Astrocyte (in vitro differentiated cells and primary cell): ENCODE measurements at regions not wholly inside any gene's neighbourhood (a gene's known extent, or its start where the extent isn't known, plus 50 kb on each side); places are given as distances from the start of the nearest gene placed in this dataset.

Experiments
- EZH2 ChIP-seq: IDR thresholded peaks from 2 replicates; pipeline ENCODE4 v1.6.1; 2012; ENCODE audit warnings: mild to moderate bottlenecking, low read length, inconsistent platforms; ENCODE audit not compliant: insufficient read depth
- TF ChIP-seq, protein P1 (sequence below): IDR thresholded peaks from 2 replicates; pipeline ENCODE4 v1.5.1; 2011; ENCODE audit warnings: low read depth, mild to moderate bottlenecking, inconsistent platforms, low read length, moderate library complexity; ENCODE audit not compliant: insufficient read depth

GRCh38 chr1:219847215-219847855 is 81.0 kb downstream of the SLC30A10 start:
- TF ChIP-seq, protein P1, sequence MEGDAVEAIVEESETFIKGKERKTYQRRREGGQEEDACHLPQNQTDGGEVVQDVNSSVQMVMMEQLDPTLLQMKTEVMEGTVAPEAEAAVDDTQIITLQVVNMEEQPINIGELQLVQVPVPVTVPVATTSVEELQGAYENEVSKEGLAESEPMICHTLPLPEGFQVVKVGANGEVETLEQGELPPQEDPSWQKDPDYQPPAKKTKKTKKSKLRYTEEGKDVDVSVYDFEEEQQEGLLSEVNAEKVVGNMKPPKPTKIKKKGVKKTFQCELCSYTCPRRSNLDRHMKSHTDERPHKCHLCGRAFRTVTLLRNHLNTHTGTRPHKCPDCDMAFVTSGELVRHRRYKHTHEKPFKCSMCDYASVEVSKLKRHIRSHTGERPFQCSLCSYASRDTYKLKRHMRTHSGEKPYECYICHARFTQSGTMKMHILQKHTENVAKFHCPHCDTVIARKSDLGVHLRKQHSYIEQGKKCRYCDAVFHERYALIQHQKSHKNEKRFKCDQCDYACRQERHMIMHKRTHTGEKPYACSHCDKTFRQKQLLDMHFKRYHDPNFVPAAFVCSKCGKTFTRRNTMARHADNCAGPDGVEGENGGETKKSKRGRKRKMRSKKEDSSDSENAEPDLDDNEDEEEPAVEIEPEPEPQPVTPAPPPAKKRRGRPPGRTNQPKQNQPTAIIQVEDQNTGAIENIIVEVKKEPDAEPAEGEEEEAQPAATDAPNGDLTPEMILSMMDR, result no peak
- TF ChIP-seq EZH2, result no peak
